ENCODE measurements at regions not wholly inside any gene's neighbourhood (a gene's known extent, or its start where the extent isn't known, plus 50 kb on each side); places are given as distances from the start of the nearest gene placed in this dataset.

DNA sequence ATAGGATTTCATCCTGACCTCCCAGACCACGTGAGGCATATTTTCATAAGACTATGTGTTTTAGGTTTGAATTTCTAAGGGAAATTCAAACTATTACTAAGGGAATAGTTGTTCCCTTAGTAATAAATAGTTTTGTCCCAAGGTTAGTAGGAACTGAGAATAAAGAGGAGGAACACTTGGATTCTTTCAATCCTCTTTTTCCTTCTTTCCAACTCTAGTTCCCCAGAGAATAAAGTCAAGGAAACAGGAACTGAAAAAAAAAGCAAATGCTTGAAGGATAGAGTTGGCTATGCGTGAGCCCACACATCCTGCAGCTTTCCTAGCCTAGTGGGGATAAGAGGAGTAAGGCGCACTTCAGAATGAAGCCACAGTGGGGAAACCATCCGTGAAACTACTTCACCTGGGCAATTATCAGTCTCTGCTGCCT lies 312.1 kb upstream of the TGFBR2 start:
- Histone ChIP-seq H3K27me3 (ENCODE audit: control insufficient read depth, insufficient read depth, low read length) (no peaks in the 10 kb centered on the region), H3K4me3 (ENCODE audit: low read depth, low read length) (no peak overlapping the region), H3K27ac (ENCODE audit: low read depth, low read length) (no peak overlapping the region), H3K9me3 (ENCODE audit: control insufficient read depth, insufficient read depth, low read length) (no peaks in the 10 kb centered on the region), H3K4me1 (ENCODE audit: control insufficient read depth, insufficient read depth, low read length) (peaks cover 3% of the 10 kb centered on the region; the same call in 1 of the 2 replicates), H3K36me3 (ENCODE audit: control insufficient read depth, insufficient read depth, low read length) (no peaks in the 10 kb centered on the region), H3K9ac (ENCODE audit: low read depth, low read length) (no peak overlapping the region)

DNA sequence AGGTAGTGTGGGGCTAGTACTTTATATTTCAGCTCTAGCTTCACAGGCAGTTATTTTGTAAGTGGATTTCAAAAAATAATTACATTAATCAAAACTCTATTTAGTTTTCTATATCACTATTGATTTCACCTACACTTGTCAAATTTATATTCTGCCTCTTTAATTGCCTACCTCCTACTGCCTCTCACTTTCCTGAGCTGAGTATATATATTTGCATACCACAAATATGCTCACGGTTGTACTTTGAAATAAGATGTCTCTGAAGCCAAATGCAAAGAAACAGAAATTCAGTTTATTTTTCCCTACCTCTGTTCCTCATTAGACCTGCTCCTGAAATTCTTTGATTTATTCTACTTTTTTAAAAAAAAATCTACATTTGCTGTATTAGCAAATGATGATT lies 309.3 kb upstream of the TGFBR2 start:
- Histone ChIP-seq H3K27ac (ENCODE audit: low read depth, low read length) (no peak overlapping the region), H3K4me1 (ENCODE audit: control insufficient read depth, insufficient read depth, low read length) (peaks cover 3% of the 10 kb centered on the region; the same call in 1 of the 2 replicates), H3K4me3 (ENCODE audit: low read depth, low read length) (no peak overlapping the region), H3K9ac (ENCODE audit: low read depth, low read length) (no peak overlapping the region), H3K9me3 (ENCODE audit: control insufficient read depth, insufficient read depth, low read length) (no peaks in the 10 kb centered on the region), H3K36me3 (ENCODE audit: control insufficient read depth, insufficient read depth, low read length) (no peaks in the 10 kb centered on the region), H3K27me3 (ENCODE audit: control insufficient read depth, insufficient read depth, low read length) (no peaks in the 10 kb centered on the region)

DNA sequence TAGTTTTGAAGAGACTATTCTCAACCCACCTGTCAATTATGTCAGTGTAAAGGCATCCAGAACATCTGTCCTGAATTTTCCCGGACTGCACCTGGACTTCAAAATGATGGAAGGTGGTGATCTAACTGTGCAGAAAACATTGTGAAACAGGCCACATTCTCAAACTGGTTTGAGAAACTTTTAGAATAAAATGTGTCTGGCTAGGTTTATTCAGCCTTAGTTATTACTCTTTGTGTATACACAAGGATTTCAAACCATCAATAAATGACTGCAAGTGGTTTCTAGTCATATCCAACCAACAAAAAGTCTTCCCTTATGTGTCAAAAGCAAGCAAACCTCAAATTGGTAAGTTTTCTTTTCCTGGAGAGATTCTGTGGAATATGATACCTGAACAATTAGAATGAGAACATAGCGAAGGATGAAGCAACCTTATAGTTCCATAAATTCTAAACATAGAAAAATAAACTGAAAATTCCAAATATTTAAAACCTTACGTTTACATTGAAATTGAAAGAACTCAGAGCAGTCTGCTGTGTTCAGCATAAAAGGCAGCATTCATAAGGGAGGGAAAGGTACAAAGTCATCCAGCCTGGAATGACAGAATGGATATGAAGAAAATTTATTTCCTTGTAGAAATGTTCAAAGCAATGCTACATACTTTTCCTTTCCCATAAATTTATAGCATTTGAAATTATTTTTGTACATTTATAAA lies 306.6 kb upstream of the TGFBR2 start:
- H3K4me3 ChIP-seq (ENCODE audit: low read depth, low read length): no peak overlapping the region
- no peak overlapping the region for H3K27ac ChIP-seq (ENCODE audit: low read depth, low read length)
- peaks cover 3% of the 10 kb centered on the region; the same call in 1 of the 2 replicates for H3K4me1 ChIP-seq (ENCODE audit: control insufficient read depth, insufficient read depth, low read length)
- no peak overlapping the region for H3K9ac ChIP-seq (ENCODE audit: low read depth, low read length)
- H3K27me3 ChIP-seq (ENCODE audit: control insufficient read depth, insufficient read depth, low read length): no peaks in the 10 kb centered on the region
- no peaks in the 10 kb centered on the region for H3K9me3 ChIP-seq (ENCODE audit: control insufficient read depth, insufficient read depth, low read length)
- no peaks in the 10 kb centered on the region for H3K36me3 ChIP-seq (ENCODE audit: control insufficient read depth, insufficient read depth, low read length)

DNA sequence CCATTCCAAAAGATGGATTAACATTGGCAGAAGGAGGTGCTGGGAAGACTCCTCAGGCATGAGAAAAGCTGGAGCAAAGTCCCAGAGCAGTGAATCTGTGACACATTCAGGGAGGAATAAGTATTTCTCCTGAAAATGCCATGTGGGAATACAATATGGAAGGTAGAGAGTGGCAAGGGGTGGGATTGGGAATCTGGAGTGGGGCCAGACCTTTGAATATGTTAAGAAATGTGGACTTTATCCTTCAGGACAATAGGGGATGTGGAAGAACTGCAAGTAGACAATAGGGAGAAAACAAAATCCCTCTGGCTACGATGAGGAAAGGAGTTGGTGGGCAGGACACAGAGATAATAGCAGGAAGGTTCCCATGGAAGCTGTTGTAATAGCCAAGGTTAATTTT lies 305.6 kb upstream of the TGFBR2 start:
- H3K4me1 ChIP-seq (ENCODE audit: control insufficient read depth, insufficient read depth, low read length): no peaks in the 10 kb centered on the region
- H3K27ac ChIP-seq (ENCODE audit: low read depth, low read length): no peak overlapping the region

DNA sequence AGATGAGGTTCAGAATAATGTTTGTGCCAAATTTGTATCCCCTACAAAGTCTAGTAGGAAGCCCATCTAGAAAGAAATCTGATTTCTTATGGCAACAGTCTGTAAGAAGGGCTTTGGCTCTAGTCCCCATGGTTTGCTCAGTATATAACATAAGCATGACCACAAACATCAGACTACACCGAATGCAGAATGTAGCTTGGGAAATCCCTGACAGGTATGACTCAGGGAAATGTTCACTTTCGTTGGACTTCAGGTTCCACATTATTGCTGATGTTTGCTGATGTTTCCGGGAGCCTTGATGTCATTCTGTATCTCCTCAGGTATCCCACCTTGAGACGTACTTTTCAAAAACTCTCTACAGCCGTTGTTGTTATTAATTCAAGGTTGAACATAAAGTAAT lies 304.4 kb upstream of the TGFBR2 start:
- H3K36me3 ChIP-seq (ENCODE audit: control insufficient read depth, insufficient read depth, low read length): no peaks in the 10 kb centered on the region
- H3K9me3 ChIP-seq (ENCODE audit: control insufficient read depth, insufficient read depth, low read length): no peaks in the 10 kb centered on the region
- no peak overlapping the region for H3K4me3 ChIP-seq (ENCODE audit: low read depth, low read length)
- H3K9ac ChIP-seq (ENCODE audit: low read depth, low read length): no peak overlapping the region
- H3K4me1 ChIP-seq (ENCODE audit: control insufficient read depth, insufficient read depth, low read length): no peaks in the 10 kb centered on the region
- no peak overlapping the region for H3K27ac ChIP-seq (ENCODE audit: low read depth, low read length)
- H3K27me3 ChIP-seq (ENCODE audit: control insufficient read depth, insufficient read depth, low read length): no peaks in the 10 kb centered on the region

More for the DNA sequence above, 305.6 kb upstream of the TGFBR2 start:
- Histone ChIP-seq H3K9me3 (ENCODE audit: control insufficient read depth, insufficient read depth, low read length) (no peaks in the 10 kb centered on the region), H3K4me3 (ENCODE audit: low read depth, low read length) (no peak overlapping the region), H3K9ac (ENCODE audit: low read depth, low read length) (no peak overlapping the region), H3K27me3 (ENCODE audit: control insufficient read depth, insufficient read depth, low read length) (no peaks in the 10 kb centered on the region), H3K36me3 (ENCODE audit: control insufficient read depth, insufficient read depth, low read length) (no peaks in the 10 kb centered on the region)

DNA sequence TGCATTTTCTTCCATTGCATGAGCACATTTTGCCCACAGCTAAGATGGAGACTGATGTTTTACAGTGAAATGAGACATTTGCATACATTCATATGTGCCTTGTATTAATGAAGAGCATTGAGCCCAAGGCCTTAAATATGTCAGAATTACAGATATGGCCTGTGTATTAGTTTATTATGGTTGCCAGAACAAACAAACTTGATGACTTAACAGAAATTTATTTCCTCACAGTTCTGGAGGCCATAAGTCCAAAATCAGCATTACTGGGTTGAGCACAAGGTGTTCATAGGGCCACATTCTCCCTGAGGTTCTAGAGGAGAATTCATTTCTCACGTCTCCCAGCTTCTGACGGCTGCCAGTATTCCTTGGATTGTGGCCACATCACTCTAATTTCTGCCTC lies 302.6 kb upstream of the TGFBR2 start:
- Histone ChIP-seq H3K4me3 (ENCODE audit: low read depth, low read length) (no peak overlapping the region), H3K36me3 (ENCODE audit: control insufficient read depth, insufficient read depth, low read length) (no peaks in the 10 kb centered on the region), H3K27me3 (ENCODE audit: control insufficient read depth, insufficient read depth, low read length) (no peaks in the 10 kb centered on the region), H3K9me3 (ENCODE audit: control insufficient read depth, insufficient read depth, low read length) (no peaks in the 10 kb centered on the region), H3K27ac (ENCODE audit: low read depth, low read length) (no peak overlapping the region), H3K4me1 (ENCODE audit: control insufficient read depth, insufficient read depth, low read length) (no peaks in the 10 kb centered on the region), H3K9ac (ENCODE audit: low read depth, low read length) (no peak overlapping the region)

DNA sequence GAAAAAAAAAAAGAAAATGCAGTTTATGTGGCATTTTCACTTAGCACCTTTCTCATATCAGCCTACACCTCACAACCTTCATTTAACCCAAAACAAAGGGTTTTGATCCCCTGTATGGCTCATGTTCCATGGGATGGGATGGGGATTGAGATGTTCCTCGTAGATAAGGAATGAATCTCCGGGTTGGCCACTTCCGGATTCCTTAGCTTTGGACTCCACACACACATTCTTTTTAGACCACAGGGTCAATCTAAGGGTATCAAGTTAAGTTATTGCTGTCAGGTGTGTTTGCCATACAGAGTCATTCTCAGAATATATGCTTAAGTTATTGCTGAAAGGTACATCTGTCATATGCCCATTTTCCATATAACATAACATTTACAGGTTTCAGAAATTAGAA lies 301.4 kb upstream of the TGFBR2 start:
- H3K27ac ChIP-seq (ENCODE audit: low read depth, low read length): no peak overlapping the region
- no peaks in the 10 kb centered on the region for H3K27me3 ChIP-seq (ENCODE audit: control insufficient read depth, insufficient read depth, low read length)

DNA sequence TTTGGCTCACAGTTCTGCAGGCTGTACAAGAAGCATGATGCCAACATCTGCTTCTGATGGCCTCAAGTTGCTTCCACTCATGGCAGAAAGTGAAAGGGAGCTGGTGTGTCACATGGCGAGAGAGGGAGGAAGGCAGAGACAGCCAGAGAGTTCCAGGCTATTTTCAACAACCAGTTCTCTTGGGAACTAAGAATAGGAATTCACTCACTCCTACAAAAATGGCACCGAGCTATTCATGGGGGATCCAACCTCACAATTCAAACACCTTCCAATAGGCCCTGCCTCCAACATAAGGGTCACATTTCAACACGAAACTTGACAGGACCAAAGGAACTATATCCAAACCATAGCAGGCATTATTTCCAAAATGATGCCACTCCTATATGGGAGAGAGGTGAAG lies 299.5 kb upstream of the TGFBR2 start:
- Histone ChIP-seq H3K27me3 (ENCODE audit: control insufficient read depth, insufficient read depth, low read length) (no peaks in the 10 kb centered on the region), H3K9ac (ENCODE audit: low read depth, low read length) (no peak overlapping the region), H3K36me3 (ENCODE audit: control insufficient read depth, insufficient read depth, low read length) (no peaks in the 10 kb centered on the region), H3K4me3 (ENCODE audit: low read depth, low read length) (no peak overlapping the region), H3K4me1 (ENCODE audit: control insufficient read depth, insufficient read depth, low read length) (no peaks in the 10 kb centered on the region), H3K27ac (ENCODE audit: low read depth, low read length) (no peak overlapping the region), H3K9me3 (ENCODE audit: control insufficient read depth, insufficient read depth, low read length) (no peaks in the 10 kb centered on the region)

More for the DNA sequence above, 301.4 kb upstream of the TGFBR2 start:
- Histone ChIP-seq H3K4me1 (ENCODE audit: control insufficient read depth, insufficient read depth, low read length) (no peaks in the 10 kb centered on the region), H3K4me3 (ENCODE audit: low read depth, low read length) (no peak overlapping the region), H3K9ac (ENCODE audit: low read depth, low read length) (no peak overlapping the region), H3K9me3 (ENCODE audit: control insufficient read depth, insufficient read depth, low read length) (no peaks in the 10 kb centered on the region), H3K36me3 (ENCODE audit: control insufficient read depth, insufficient read depth, low read length) (no peaks in the 10 kb centered on the region)

DNA sequence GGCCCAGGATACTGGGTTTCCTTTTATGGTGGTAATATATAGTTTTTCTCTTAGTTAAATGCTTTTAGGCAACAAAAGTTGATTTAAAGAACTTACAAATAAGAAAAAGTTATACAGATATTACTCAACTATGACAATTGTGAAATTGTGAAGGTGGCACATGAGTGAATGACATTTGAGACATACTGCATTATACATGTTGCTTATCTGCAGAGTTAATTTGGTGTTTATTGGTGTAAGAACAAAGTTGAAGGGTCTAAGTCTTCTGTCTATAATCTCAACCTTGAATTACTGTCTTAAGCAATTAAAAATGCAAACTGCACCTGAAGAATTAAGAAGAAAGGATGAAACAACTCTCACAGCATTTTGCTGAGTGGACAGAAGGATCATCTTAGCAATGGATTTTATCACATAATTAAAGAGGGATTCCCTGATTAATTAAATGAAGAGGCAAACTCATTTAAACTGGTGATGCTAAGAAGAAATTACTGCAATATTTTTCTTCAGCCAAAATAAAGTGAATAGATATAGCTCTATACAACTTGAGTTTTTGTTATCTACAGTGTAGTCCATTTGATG lies 298.9 kb upstream of the TGFBR2 start:
- Histone ChIP-seq H3K27ac (ENCODE audit: low read depth, low read length) (no peak overlapping the region), H3K36me3 (ENCODE audit: control insufficient read depth, insufficient read depth, low read length) (no peaks in the 10 kb centered on the region), H3K9ac (ENCODE audit: low read depth, low read length) (no peak overlapping the region), H3K27me3 (ENCODE audit: control insufficient read depth, insufficient read depth, low read length) (no peaks in the 10 kb centered on the region), H3K9me3 (ENCODE audit: control insufficient read depth, insufficient read depth, low read length) (no peaks in the 10 kb centered on the region), H3K4me1 (ENCODE audit: control insufficient read depth, insufficient read depth, low read length) (no peaks in the 10 kb centered on the region), H3K4me3 (ENCODE audit: low read depth, low read length) (no peak overlapping the region)

DNA sequence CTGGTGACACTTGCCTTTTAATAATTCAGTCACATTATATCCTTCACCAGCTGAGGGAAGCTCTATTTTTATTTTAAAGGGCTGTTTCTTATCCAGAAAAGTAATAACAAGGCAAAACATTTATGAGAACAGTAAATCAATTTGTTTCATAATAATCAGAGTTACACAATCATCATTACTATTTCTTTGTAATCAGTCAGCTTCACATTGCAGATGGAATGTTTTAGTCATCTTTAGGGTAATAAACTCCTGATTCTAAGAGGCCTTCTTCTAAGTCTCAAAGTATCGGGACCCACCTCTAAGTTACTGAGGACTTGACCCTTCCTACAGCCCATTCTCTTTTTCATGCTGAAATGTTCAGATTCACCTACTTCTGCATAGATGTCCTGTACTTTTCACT lies 298.3 kb upstream of the TGFBR2 start:
- Histone ChIP-seq H3K4me3 (ENCODE audit: low read depth, low read length) (no peak overlapping the region), H3K36me3 (ENCODE audit: control insufficient read depth, insufficient read depth, low read length) (no peaks in the 10 kb centered on the region), H3K4me1 (ENCODE audit: control insufficient read depth, insufficient read depth, low read length) (no peaks in the 10 kb centered on the region), H3K27me3 (ENCODE audit: control insufficient read depth, insufficient read depth, low read length) (no peaks in the 10 kb centered on the region), H3K9ac (ENCODE audit: low read depth, low read length) (no peak overlapping the region), H3K27ac (ENCODE audit: low read depth, low read length) (no peak overlapping the region), H3K9me3 (ENCODE audit: control insufficient read depth, insufficient read depth, low read length) (no peaks in the 10 kb centered on the region)

DNA sequence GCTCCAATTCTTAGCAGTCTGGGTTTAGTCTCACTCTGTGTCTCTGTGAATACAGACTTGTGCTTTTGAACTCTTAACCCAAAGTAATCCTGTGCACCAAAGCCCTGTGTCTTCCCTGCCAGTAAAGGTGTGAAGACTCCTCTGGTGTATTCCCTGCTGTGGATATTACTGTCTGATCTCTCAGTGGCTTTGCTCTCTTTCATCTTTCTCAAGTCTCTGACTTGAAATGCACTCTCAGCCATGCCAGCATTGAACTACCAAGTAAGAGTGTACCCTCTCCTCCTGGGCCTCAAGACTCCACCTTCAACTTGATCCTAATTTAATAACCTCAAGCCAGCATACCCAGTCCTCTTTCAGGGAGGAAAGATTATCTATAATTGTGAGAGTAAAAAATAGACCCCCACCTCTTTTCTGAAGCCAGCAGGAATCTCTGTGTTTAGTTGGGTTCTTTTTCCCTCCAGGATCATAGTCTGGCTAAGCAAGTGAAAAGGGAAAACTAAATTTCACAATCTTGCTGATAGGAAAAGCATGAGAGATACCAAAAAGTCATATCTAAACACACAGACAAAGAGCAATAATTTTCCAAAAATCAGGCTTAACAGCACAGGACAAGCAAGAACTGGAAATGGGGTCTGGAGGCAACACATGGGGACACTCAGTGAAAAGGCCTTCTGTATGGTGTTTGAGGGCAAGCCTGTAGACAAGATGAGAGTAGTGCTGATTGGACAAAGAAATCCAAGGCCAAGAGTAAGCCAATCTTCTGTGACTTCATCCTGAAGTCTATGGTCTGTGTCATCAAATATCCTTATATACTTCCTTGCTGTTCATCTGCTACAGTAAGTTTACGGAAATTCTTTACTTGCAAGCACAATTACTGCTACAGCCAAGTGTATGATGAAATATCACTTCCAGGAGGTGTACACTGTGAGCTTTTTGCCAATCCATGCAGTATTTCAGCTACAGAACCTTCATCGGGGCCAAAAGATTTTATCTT lies 296.1 kb upstream of the TGFBR2 start:
- Histone ChIP-seq H3K4me3 (ENCODE audit: low read depth, low read length) (no peak overlapping the region), H3K9me3 (ENCODE audit: control insufficient read depth, insufficient read depth, low read length) (no peaks in the 10 kb centered on the region), H3K27me3 (ENCODE audit: control insufficient read depth, insufficient read depth, low read length) (no peaks in the 10 kb centered on the region), H3K36me3 (ENCODE audit: control insufficient read depth, insufficient read depth, low read length) (no peaks in the 10 kb centered on the region), H3K9ac (ENCODE audit: low read depth, low read length) (no peak overlapping the region), H3K4me1 (ENCODE audit: control insufficient read depth, insufficient read depth, low read length) (no peaks in the 10 kb centered on the region), H3K27ac (ENCODE audit: low read depth, low read length) (no peak overlapping the region)
